H9 (cell line): ENCODE measurements at regions not wholly inside any gene's neighbourhood (a gene's known extent, or its start where the extent isn't known, plus 50 kb on each side); places are given as distances from the start of the nearest gene placed in this dataset.

Experiments
- DNase-seq: peaks from one replicate; pipeline ENCODE4 v3.0.0-alpha.2; 2017
- H2AFZ ChIP-seq: one replicate; pipeline ENCODE4 v1.6.1; 2013; ENCODE audit warnings: mild to moderate bottlenecking, low read length, control low read depth, moderate library complexity
- H2AK5ac ChIP-seq: 2 replicates; pipeline ENCODE4 v1.6.1; 2013; ENCODE audit warnings: low read length, control low read depth, mixed read lengths; ENCODE audit not compliant: insufficient read length
- H2BK120ac ChIP-seq: one replicate; pipeline ENCODE4 v1.6.1; 2013; ENCODE audit warnings: low read depth, mild to moderate bottlenecking, low read length, control low read depth, inconsistent platforms; ENCODE audit not compliant: poor library complexity, severe bottlenecking
- H2BK12ac ChIP-seq: 2 replicates; pipeline ENCODE4 v1.6.1; 2013; ENCODE audit warnings: low read length, control low read depth, mixed read lengths, low read depth; ENCODE audit not compliant: insufficient read length
- H2BK15ac ChIP-seq: 2 replicates; pipeline ENCODE4 v1.6.1; 2013; ENCODE audit warnings: low read depth, low read length, control low read depth
- H2BK20ac ChIP-seq: one replicate; pipeline ENCODE4 v1.6.1; 2013; ENCODE audit warnings: low read depth, mild to moderate bottlenecking, low read length, control low read depth, inconsistent platforms; ENCODE audit not compliant: poor library complexity, severe bottlenecking
- H2BK5ac ChIP-seq: 2 replicates; pipeline ENCODE4 v1.6.1; 2013; ENCODE audit warnings: low read length, control low read depth, mixed read lengths; ENCODE audit not compliant: insufficient read length
- H3K14ac ChIP-seq: 2 replicates; pipeline ENCODE4 v1.6.1; 2013; ENCODE audit warnings: low read length, control low read depth; ENCODE audit not compliant: insufficient read depth
- H3K18ac ChIP-seq: 2 replicates; pipeline ENCODE4 v1.6.1; 2013; ENCODE audit warnings: low read depth, mild to moderate bottlenecking, mixed read lengths, low read length, control low read depth; ENCODE audit not compliant: insufficient read length
- H3K23ac ChIP-seq: 2 replicates; pipeline ENCODE4 v1.6.1; 2013; ENCODE audit warnings: low read length, control low read depth, mixed read lengths, low read depth; ENCODE audit not compliant: insufficient read length
- H3K23me2 ChIP-seq: 2 replicates; pipeline ENCODE4 v1.6.1; 2013; ENCODE audit warnings: low read depth, mild to moderate bottlenecking, mixed read lengths, low read length, control low read depth; ENCODE audit not compliant: insufficient read length, poor library complexity, severe bottlenecking
- H3K27ac ChIP-seq: 2 replicates; pipeline ENCODE4 v1.5.1; 2013; ENCODE audit warnings: low read length, control low read depth, mixed read lengths, low read depth; ENCODE audit not compliant: insufficient read length
- H3K27me3 ChIP-seq: 2 replicates; pipeline ENCODE4 v1.6.1; 2013; ENCODE audit warnings: low read length, control low read depth, inconsistent platforms; ENCODE audit not compliant: insufficient read depth
- H3K4ac ChIP-seq: 2 replicates; pipeline ENCODE4 v1.6.1; 2013; ENCODE audit warnings: low read depth, mild to moderate bottlenecking, control low read depth, inconsistent platforms, low read length, moderate library complexity
- H3K4me1 ChIP-seq: 2 replicates; pipeline ENCODE4 v1.6.1; 2013; ENCODE audit warnings: low read length, control low read depth, inconsistent platforms; ENCODE audit not compliant: insufficient read depth
- H3K4me2 ChIP-seq: 2 replicates; pipeline ENCODE4 v1.6.1; 2013; ENCODE audit warnings: low read length, control low read depth, mixed read lengths; ENCODE audit not compliant: insufficient read length, insufficient read depth
- H3K56ac ChIP-seq: 2 replicates; pipeline ENCODE4 v1.6.1; 2013; ENCODE audit warnings: low read depth, mild to moderate bottlenecking, mixed read lengths, low read length, control low read depth; ENCODE audit not compliant: insufficient read length
- H3K79me1 ChIP-seq: 2 replicates; pipeline ENCODE4 v1.6.1; 2013; ENCODE audit warnings: low read depth, mild to moderate bottlenecking, moderate library complexity, low read length, control low read depth, inconsistent platforms; ENCODE audit not compliant: insufficient read depth, poor library complexity, severe bottlenecking
- H3K79me2 ChIP-seq: 2 replicates; pipeline ENCODE4 v1.6.1; 2013; ENCODE audit warnings: low read length, control low read depth, inconsistent platforms; ENCODE audit not compliant: insufficient read depth
- H3K9ac ChIP-seq: 2 replicates; pipeline ENCODE4 v1.6.1; 2013; ENCODE audit warnings: low read length, control low read depth, mixed read lengths; ENCODE audit not compliant: insufficient read length; ENCODE audit errors: extremely low read depth
- H3K9me3 ChIP-seq: one replicate; pipeline ENCODE4 v1.6.1; 2013; ENCODE audit warnings: low read depth, low read length, inconsistent platforms; ENCODE audit not compliant: control insufficient read depth
- H3T11ph ChIP-seq: one replicate; pipeline ENCODE4 v1.6.1; 2013; ENCODE audit warnings: mild to moderate bottlenecking, low read length, control low read depth, inconsistent platforms
- H4K20me1 ChIP-seq: one replicate; pipeline ENCODE4 v1.6.1; 2013; ENCODE audit not compliant: control insufficient read depth, insufficient read length, insufficient read depth
- H4K5ac ChIP-seq: 2 replicates; pipeline ENCODE4 v1.6.1; 2013; ENCODE audit warnings: low read depth, mild to moderate bottlenecking, mixed read lengths, low read length, control low read depth; ENCODE audit not compliant: insufficient read length
- H4K8ac ChIP-seq: replicated peaks from 2 replicates; pipeline ENCODE4 v1.6.1; 2013; ENCODE audit warnings: low read length, control low read depth, mixed read lengths, low read depth; ENCODE audit not compliant: insufficient read length
- H4K91ac ChIP-seq: 2 replicates; pipeline ENCODE4 v1.6.1; 2013; ENCODE audit warnings: low read depth, mild to moderate bottlenecking, moderate library complexity, mixed read lengths, low read length, control low read depth; ENCODE audit not compliant: insufficient read length
- H3K27ac Mint-ChIP-seq, 3 experiments: 2 replicates in 2 of 3; 3 replicates in 1 of 3; pipeline ENCODE4 v1.8.0; 2020 to 2021; ENCODE audit warnings: mixed read lengths in 3 of 3, mild to moderate bottlenecking in 1 of 3, moderate library complexity in 1 of 3
- H3K27me3 Mint-ChIP-seq: 2 replicates; pipeline ENCODE4 v1.8.0; 2021; ENCODE audit warnings: low read depth, mild to moderate bottlenecking, moderate library complexity, mixed read lengths
- H3K36me3 Mint-ChIP-seq, 3 experiments: 2 replicates in 2 of 3; 3 replicates in 1 of 3; pipeline ENCODE4 v1.8.0; 2020 to 2021; ENCODE audit warnings: low read depth in 3 of 3, mixed read lengths in 3 of 3; ENCODE audit not compliant: insufficient read depth in 1 of 3
- H3K4me1 Mint-ChIP-seq, 2 experiments: 2 replicates each; pipeline ENCODE4 v1.8.0; 2020; ENCODE audit warnings: mixed read lengths in 2 of 2
- H3K4me3 Mint-ChIP-seq, 2 experiments: 2 replicates in 1 of 2; 3 replicates in 1 of 2; pipeline ENCODE4 v1.8.0; 2020 to 2021; ENCODE audit warnings: mild to moderate bottlenecking in 2 of 2, mixed read lengths in 2 of 2, moderate library complexity in 1 of 2
- H3K9me3 Mint-ChIP-seq, 2 experiments: 2 replicates in 1 of 2; 3 replicates in 1 of 2; pipeline ENCODE4 v1.8.0; 2020; ENCODE audit warnings: mild to moderate bottlenecking in 2 of 2, mixed read lengths in 2 of 2, moderate library complexity in 1 of 2
- CTCF ChIP-seq: fragments of 200-600 bp; sonication (generic); conservative IDR thresholded peaks from 3 replicates; pipeline ENCODE4 v1.8.0; 2021; ENCODE audit warnings: antibody characterized with exemption, mild to moderate bottlenecking
- WGBS: extraction: QIAGEN DNeasy Blood & Tissue Kit; methylation state at CpG from one replicate; pipeline ENCODE4 v1.1.7; 2013; ENCODE audit warnings: missing lambda C conversion rate, low lambda C conversion rate, mixed read lengths; ENCODE audit not compliant: insufficient read length; ENCODE audit errors: extremely low coverage; 5-methylcytosine and 5-hydroxymethylcytosine counted together

DNA sequence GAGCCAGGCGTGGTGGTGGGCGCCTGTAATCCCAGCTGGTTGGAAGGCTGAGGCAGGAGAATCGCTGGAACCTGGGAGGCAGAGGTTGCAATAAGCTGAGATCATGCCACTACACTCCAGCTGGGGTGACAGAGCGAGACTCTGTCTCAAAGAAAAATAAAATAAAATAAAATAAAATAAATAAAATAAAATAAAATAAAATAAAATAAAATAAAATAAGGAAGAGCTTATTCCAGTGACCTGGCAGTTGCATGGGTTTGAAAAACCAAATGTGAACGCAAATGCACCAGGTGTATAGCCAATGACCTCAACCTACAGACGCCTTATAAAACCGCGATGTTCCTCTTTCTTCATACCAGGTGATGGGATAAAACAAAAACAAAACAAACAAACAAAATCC lies 995.7 kb downstream of the TYW1 start:
- Histone ChIP-seq H2BK120ac (no peak overlapping the region), H2BK20ac (no peak overlapping the region), H2BK15ac (no peak overlapping the region), H4K8ac (no peak overlapping the region), H3K23ac (no peak overlapping the region), H3K9me3 (no peaks in the 10 kb centered on the region), H3K9ac (no peak overlapping the region), H2AK5ac (no peak overlapping the region), H2AFZ (no peak overlapping the region), H3K4me2 (no peak overlapping the region), H3T11ph (no peak overlapping the region), H3K27me3 (no peaks in the 10 kb centered on the region), H3K14ac (no peak overlapping the region), H3K4me1 (no peaks in the 10 kb centered on the region), H2BK5ac (no peak overlapping the region), H3K27ac (no peak overlapping the region), H3K56ac (no peak overlapping the region), H4K91ac (no peak overlapping the region), H3K4ac (no peak overlapping the region), H4K20me1 (no peaks in the 10 kb centered on the region), H3K18ac (no peak overlapping the region), H4K5ac (no peak overlapping the region), H3K79me2 (no peaks in the 10 kb centered on the region), H3K79me1 (no peaks in the 10 kb centered on the region), H2BK12ac (no peak overlapping the region), H3K23me2 (no peaks in the 10 kb centered on the region)
- Mint-ChIP-seq H3K4me1 (no peaks in the 10 kb centered on the region), H3K9me3 (no peaks in the 10 kb centered on the region), H3K36me3 (no peaks in the 10 kb centered on the region), H3K4me3 (no peak overlapping the region), H3K27ac (no peak overlapping the region), H3K27me3 (no peaks in the 10 kb centered on the region)
- TF ChIP-seq CTCF, result no peak
- no peak for DNase-seq
- WGBS, result no CpG with 5 or more reads among the region's 8 CpGs
